OCI-LY7 (cell line): ENCODE measurements at regions not wholly inside any gene's neighbourhood (a gene's known extent, or its start where the extent isn't known, plus 50 kb on each side); places are given as distances from the start of the nearest gene placed in this dataset.

Source experiments
- CTCF ChIP-seq: fragments of 200-600 bp; sonication (generic); conservative IDR thresholded peaks from 2 replicates; pipeline ENCODE4 v1.5.1; 2014; ENCODE audit warnings: mild to moderate bottlenecking, antibody characterized with exemption, low read length, moderate library complexity, mixed read lengths
- EZH2phosphoT487 ChIP-seq: fragments of 200-600 bp; sonication (generic); IDR thresholded peaks from 2 replicates; pipeline ENCODE4 v1.6.1; 2018; ENCODE audit warnings: low read depth, borderline replicate concordance, mild to moderate bottlenecking, mixed run types, antibody characterized with exemption, low read length, moderate library complexity, mixed read lengths

DNA sequence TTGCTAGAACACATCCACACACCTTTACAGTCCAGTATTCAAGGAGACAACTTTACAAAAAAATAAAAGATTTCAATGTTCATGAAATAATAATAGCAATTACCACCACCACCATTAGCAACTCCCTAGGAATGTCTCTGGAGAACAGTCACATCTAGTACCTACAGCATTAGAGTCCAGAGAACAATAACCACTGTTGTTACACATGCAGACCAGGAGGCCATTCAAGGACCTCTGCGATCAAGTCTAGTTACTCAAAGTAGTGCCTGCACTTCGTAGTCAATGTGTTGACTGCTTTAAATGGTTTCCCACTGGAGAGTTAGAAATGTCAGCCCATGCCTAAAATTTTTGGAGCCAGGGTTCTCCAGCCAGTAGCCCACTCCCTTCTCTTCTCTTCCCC lies 244.4 kb downstream of the DEPDC1B start:
- TF ChIP-seq CTCF (no peak), EZH2phosphoT487 (no peak)
